ENCODE measurements at regions not wholly inside any gene's neighbourhood (a gene's known extent, or its start where the extent isn't known, plus 50 kb on each side); places are given as distances from the start of the nearest gene placed in this dataset.

DNA sequence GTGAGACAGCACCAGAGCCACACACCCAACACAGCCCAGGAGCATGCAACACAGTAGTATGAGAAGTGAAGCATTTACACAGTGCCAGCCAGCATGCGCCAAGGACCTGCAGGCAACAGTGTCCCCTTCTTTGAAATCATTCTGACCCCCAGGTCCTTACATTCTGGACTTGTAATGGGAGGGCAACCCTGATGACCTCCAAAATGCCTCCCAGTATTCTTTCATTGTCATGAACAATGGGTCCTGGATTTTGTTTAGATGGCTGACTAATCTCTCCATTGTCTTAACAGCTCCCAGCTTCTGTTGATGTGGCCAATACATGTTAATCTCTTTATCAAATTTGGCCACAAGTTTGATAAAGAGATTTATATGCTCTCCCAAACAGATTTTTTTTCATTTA, 417.1 kb downstream of the DMRTA1 start:
- no peaks in the 10 kb centered on the region for H3K27me3 ChIP-seq (ENCODE audit: control insufficient read depth, insufficient read depth, low read length)
- DNase-seq (ENCODE audit: low read depth): no peak
- POLR2A ChIA-PET: no interaction called here
- TF ChIP-seq, protein P1, sequence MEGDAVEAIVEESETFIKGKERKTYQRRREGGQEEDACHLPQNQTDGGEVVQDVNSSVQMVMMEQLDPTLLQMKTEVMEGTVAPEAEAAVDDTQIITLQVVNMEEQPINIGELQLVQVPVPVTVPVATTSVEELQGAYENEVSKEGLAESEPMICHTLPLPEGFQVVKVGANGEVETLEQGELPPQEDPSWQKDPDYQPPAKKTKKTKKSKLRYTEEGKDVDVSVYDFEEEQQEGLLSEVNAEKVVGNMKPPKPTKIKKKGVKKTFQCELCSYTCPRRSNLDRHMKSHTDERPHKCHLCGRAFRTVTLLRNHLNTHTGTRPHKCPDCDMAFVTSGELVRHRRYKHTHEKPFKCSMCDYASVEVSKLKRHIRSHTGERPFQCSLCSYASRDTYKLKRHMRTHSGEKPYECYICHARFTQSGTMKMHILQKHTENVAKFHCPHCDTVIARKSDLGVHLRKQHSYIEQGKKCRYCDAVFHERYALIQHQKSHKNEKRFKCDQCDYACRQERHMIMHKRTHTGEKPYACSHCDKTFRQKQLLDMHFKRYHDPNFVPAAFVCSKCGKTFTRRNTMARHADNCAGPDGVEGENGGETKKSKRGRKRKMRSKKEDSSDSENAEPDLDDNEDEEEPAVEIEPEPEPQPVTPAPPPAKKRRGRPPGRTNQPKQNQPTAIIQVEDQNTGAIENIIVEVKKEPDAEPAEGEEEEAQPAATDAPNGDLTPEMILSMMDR (IDR thresholded peaks at IDR 0.05; ENCODE audit: insufficient read depth, low read depth, low read length): no peak
- CTCF ChIA-PET: no interaction called here
- no peaks in the 10 kb centered on the region for H3K36me3 ChIP-seq (ENCODE audit: control insufficient read depth, insufficient read depth, low read length)
- H3K4me3 ChIP-seq (ENCODE audit: low read depth, low read length): no peak overlapping the region

DNA sequence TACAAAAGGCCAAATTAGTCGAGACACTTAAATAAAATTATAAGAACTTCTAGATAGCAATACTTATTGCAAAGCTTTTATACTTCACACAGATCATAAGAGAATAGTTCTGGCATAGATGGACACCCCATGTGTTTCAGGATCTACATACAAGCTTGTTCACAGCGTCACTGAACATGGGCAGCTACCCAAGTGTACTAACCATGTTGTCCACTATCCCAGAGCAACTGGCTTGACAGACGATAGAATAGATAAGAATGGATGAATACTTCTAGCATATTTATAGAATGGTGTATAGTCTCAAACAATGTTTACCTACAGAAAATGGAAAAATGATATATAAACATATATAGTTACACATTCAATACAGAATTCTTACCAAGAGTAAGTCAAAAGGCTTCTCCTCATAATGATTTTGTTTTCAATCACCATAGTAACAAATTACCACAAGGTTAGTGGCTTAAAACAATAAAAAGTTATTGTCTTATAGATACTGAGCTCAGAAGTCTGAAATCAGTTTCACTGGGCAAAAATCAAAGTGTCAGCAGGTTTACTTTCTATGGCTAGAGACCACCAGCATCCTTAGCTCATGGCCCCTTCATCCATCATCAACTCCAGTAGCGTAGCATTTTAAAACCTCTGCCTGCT, 446.7 kb downstream of the DMRTA1 start:
- no peaks in the 10 kb centered on the region for H3K36me3 ChIP-seq (ENCODE audit: control insufficient read depth, insufficient read depth, low read length)
- CTCF ChIA-PET: no interaction called here

DNA sequence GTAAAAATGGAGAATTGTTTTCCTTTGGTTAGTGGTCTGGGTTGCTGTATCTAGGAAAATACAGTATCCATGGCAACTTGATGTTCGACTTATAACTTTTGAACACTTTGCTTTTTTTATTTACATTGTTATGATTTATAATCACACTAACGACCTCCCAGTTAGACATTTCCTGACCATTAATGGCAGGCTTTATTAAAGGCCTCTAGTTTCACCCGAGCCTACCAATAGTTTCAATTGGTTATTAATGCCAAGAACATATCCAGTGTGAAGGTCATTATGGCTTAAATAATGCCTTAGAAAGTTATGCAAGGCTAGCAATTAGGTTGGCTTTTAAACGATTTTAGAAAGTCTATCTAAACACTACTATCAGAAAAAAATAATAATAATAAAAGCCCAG, 452.0 kb downstream of the DMRTA1 start:
- DNase-seq (ENCODE audit: low read depth): no peak
- Histone ChIP-seq H3K4me3 (ENCODE audit: low read depth, low read length) (no peak overlapping the region), H3K27me3 (ENCODE audit: control insufficient read depth, insufficient read depth, low read length) (no peaks in the 10 kb centered on the region), H3K36me3 (ENCODE audit: control insufficient read depth, insufficient read depth, low read length) (no peaks in the 10 kb centered on the region)
- POLR2A ChIA-PET: no interaction called here
- CTCF ChIA-PET: interaction anchor here (0.6 kb wide), 1 partner anchor 711 kb away, joined by 3 read pairs; no protein-coding TSS in a partner anchor
- TF ChIP-seq, protein P1 (IDR thresholded peaks at IDR 0.05; ENCODE audit: insufficient read depth, low read depth, low read length): no peak

More for the DNA sequence above, 446.7 kb downstream of the DMRTA1 start:
- DNase-seq (ENCODE audit: low read depth): no peak
- Histone ChIP-seq H3K27me3 (ENCODE audit: control insufficient read depth, insufficient read depth, low read length) (no peaks in the 10 kb centered on the region), H3K4me3 (ENCODE audit: low read depth, low read length) (no peak overlapping the region)
- TF ChIP-seq, protein P1 (IDR thresholded peaks at IDR 0.05; ENCODE audit: insufficient read depth, low read depth, low read length): no peak
- POLR2A ChIA-PET: no interaction called here

DNA sequence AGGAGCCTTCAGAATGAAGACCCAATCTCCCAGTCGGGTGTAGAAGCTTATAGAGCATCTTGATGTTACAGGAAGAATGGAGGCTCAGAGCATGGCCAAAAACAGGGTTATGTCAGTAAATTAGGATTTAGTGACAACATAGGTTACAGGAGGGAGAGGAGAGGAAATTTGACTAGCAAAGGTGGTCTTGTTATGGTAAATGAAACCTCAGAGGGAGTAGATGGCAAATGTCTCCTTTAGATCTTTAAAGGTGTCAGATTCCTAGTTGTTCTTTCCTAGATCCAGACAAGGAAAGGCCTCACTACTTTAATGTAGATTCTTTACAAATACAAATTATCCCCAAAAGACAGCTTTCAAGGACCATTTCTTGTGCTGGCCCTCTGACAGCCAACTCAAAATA, 465.0 kb downstream of the DMRTA1 start:
- no peak overlapping the region for H3K4me3 ChIP-seq (ENCODE audit: low read depth, low read length)
- H3K36me3 ChIP-seq (ENCODE audit: control insufficient read depth, insufficient read depth, low read length): no peaks in the 10 kb centered on the region
- TF ChIP-seq, protein P1 (IDR thresholded peaks at IDR 0.05; ENCODE audit: insufficient read depth, low read depth, low read length): no peak
- ChIA-PET POLR2A (no interaction called here), CTCF (no interaction called here)
- no peak for DNase-seq (ENCODE audit: low read depth)
- H3K27me3 ChIP-seq (ENCODE audit: control insufficient read depth, insufficient read depth, low read length): no peaks in the 10 kb centered on the region

DNA sequence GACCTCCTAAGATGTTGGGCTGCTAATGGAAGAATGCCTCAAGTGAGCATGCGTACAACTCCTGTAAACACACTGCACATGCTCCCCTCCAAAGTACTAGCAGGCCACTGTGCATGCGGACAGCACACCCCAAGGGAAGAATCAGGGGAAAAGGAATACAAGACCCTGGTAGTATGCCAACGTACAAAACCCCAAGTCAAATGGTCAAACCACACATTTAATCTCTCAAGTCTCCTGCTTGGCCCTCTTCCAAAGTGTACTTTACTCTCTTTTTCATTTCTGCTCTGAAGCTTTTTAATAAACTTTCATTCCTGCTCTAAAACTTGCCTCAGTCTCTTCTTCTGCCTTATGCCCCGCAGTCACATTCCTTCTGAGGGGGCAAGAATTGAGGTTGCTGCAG, 466.4 kb downstream of the DMRTA1 start:
- ChIA-PET POLR2A (no interaction called here), CTCF (no interaction called here)
- Histone ChIP-seq H3K36me3 (ENCODE audit: control insufficient read depth, insufficient read depth, low read length) (no peaks in the 10 kb centered on the region), H3K27me3 (ENCODE audit: control insufficient read depth, insufficient read depth, low read length) (no peaks in the 10 kb centered on the region), H3K4me3 (ENCODE audit: low read depth, low read length) (no peak overlapping the region)
- TF ChIP-seq, protein P1 (IDR thresholded peaks at IDR 0.05; ENCODE audit: insufficient read depth, low read depth, low read length): no peak
- no peak for DNase-seq (ENCODE audit: low read depth)
